GM19238 (cell line): ENCODE measurements at regions not wholly inside any gene's neighbourhood (a gene's known extent, or its start where the extent isn't known, plus 50 kb on each side); places are given as distances from the start of the nearest gene placed in this dataset.

ENCODE experiments used
- DNase-seq: peaks from one replicate; pipeline ENCODE4 v3.0.0; 2011; ENCODE audit warnings: low spot score; ENCODE audit not compliant: insufficient read length

- DNase-seq: no peak
Observed at GRCh38 chr14:34931206-34931605, 51.6 kb upstream of the SRP54 start.

- DNase-seq: peak; percentile 23
Observed at GRCh38 chr14:34930591-34931091, 52.2 kb upstream of the SRP54 start.

- DNase-seq: no peak
Observed at GRCh38 chr14:34926552-34926951, 51.4 kb upstream of the BAZ1A start.
